IMR-90 (cell line): ENCODE measurements at regions not wholly inside any gene's neighbourhood (a gene's known extent, or its start where the extent isn't known, plus 50 kb on each side); places are given as distances from the start of the nearest gene placed in this dataset.

Experiments
- ATAC-seq: fragments of 200-7000 bp; cut with Tn5 transposase; 2 replicates; pipeline ENCODE4 v1.9.1; 2020; ENCODE audit warnings: low read depth, mild to moderate bottlenecking, moderate library complexity
- BruUV-seq: library from RNA; stranded (reverse); fragments of 400-500 nt; replicated peaks from 2 replicates; lab custom pipeline; 2021; lab: Mats Ljungman, UMichigan
- CTCF ChIA-PET: fragments of 300-600 bp; formaldehyde crosslinking; extraction: SDS; loops from one replicate; lab custom pipeline; 2021; ENCODE audit warnings: antibody characterized with exemption; lab: Yijun Ruan, JAX
- POLR2A ChIA-PET: fragments of 300-600 bp; sonication (Branson Sonifier 250); formaldehyde crosslinking; loops from one replicate; lab custom pipeline; 2022; ENCODE audit warnings: antibody characterized with exemption; ENCODE audit not compliant: unreplicated experiment; lab: Charles Lee
- DNase-seq: peaks from one replicate; pipeline ENCODE4 v3.0.0; 2013
- H2AFZ ChIP-seq: replicated peaks from 2 replicates; pipeline ENCODE3; 2013; ENCODE audit warnings: low read length, mild to moderate bottlenecking; ENCODE audit not compliant: poor library complexity
- H2AK5ac ChIP-seq: 2 replicates; pipeline ENCODE4 v1.6.1; 2013; ENCODE audit warnings: low read depth, low read length, inconsistent platforms
- H2AK9ac ChIP-seq: replicated peaks from 2 replicates; pipeline ENCODE3; 2013; ENCODE audit warnings: mild to moderate bottlenecking, low read depth, low read length, moderate library complexity; ENCODE audit not compliant: poor library complexity
- H2BK120ac ChIP-seq: 2 replicates; pipeline ENCODE4 v1.6.1; 2013; ENCODE audit warnings: low read depth, low read length, inconsistent platforms
- H2BK15ac ChIP-seq: 3 replicates; pipeline ENCODE4 v1.6.1; 2013; ENCODE audit warnings: low read depth, low read length, inconsistent platforms
- H2BK20ac ChIP-seq: 2 replicates; pipeline ENCODE4 v1.6.1; 2013; ENCODE audit warnings: low read depth, mild to moderate bottlenecking, inconsistent platforms, low read length, moderate library complexity
- H2BK5ac ChIP-seq: 2 replicates; pipeline ENCODE4 v1.6.1; 2013; ENCODE audit warnings: mild to moderate bottlenecking, low read depth, low read length, inconsistent platforms; ENCODE audit not compliant: poor library complexity, severe bottlenecking
- H3K14ac ChIP-seq: replicated peaks from 2 replicates; pipeline ENCODE4 v1.6.1; 2013; ENCODE audit warnings: low read depth, low read length, inconsistent platforms
- H3K18ac ChIP-seq: 2 replicates; pipeline ENCODE4 v1.6.1; 2013; ENCODE audit warnings: low read depth, low read length, control low read depth
- H3K23ac ChIP-seq: 2 replicates; pipeline ENCODE4 v1.6.1; 2013; ENCODE audit warnings: low read depth, low read length, inconsistent platforms
- H3K27ac ChIP-seq: 2 replicates; pipeline ENCODE4 v1.5.1; 2013; ENCODE audit warnings: mild to moderate bottlenecking, control low read depth, low read length; ENCODE audit not compliant: insufficient read depth
- H3K27me3 ChIP-seq: 2 replicates; pipeline ENCODE4 v1.6.1; 2013; ENCODE audit warnings: low read length; ENCODE audit not compliant: control insufficient read depth, insufficient read depth
- H3K36me3 ChIP-seq: 2 replicates; pipeline ENCODE4 v1.6.1; 2013; ENCODE audit warnings: low read length, mixed read lengths; ENCODE audit not compliant: control insufficient read depth, insufficient read depth
- H3K4ac ChIP-seq: 2 replicates; pipeline ENCODE4 v1.6.1; 2013; ENCODE audit warnings: low read depth, low read length, inconsistent platforms
- H3K4me1 ChIP-seq: 2 replicates; pipeline ENCODE4 v1.6.1; 2013; ENCODE audit warnings: low read length, mixed read lengths; ENCODE audit not compliant: control insufficient read depth, insufficient read depth
- H3K4me2 ChIP-seq: 2 replicates; pipeline ENCODE4 v1.6.1; 2013; ENCODE audit warnings: low read depth, mild to moderate bottlenecking, control low read depth, low read length, moderate library complexity
- H3K4me3 ChIP-seq: 2 replicates; pipeline ENCODE4 v1.5.1; 2013; ENCODE audit warnings: low read depth, mild to moderate bottlenecking, control low read depth, low read length, moderate library complexity; ENCODE audit not compliant: insufficient read depth
- H3K56ac ChIP-seq: 2 replicates; pipeline ENCODE4 v1.6.1; 2013; ENCODE audit warnings: low read length, inconsistent platforms; ENCODE audit not compliant: insufficient read depth; ENCODE audit errors: extremely low read depth
- H3K79me1 ChIP-seq, 2 experiments: 2 replicates each; pipeline ENCODE4 v1.6.1; 2013; ENCODE audit warnings: low read length in 2 of 2, inconsistent platforms in 1 of 2, low read depth in 1 of 2
- H3K9ac ChIP-seq: 2 replicates; pipeline ENCODE4 v1.6.1; 2013; ENCODE audit warnings: low read depth, low read length, control low read depth
- H3K9me1 ChIP-seq: 2 replicates; pipeline ENCODE4 v1.6.1; 2013; ENCODE audit warnings: low read length, inconsistent platforms; ENCODE audit not compliant: insufficient read depth
- H3K9me3 ChIP-seq: 2 replicates; pipeline ENCODE4 v1.6.1; 2013; ENCODE audit warnings: low read length; ENCODE audit not compliant: control insufficient read depth, insufficient read depth
- H4K20me1 ChIP-seq: 2 replicates; pipeline ENCODE4 v1.6.1; 2013; ENCODE audit warnings: low read length, inconsistent platforms; ENCODE audit not compliant: insufficient read depth
- H4K5ac ChIP-seq: 2 replicates; pipeline ENCODE4 v1.6.1; 2013; ENCODE audit warnings: mild to moderate bottlenecking, low read depth, low read length, control low read depth
- H4K8ac ChIP-seq, 2 experiments: 2 replicates each; pipeline ENCODE4 v1.6.1; 2013; ENCODE audit warnings: low read depth in 2 of 2, low read length in 2 of 2, control low read depth in 1 of 2, inconsistent platforms in 1 of 2
- H4K91ac ChIP-seq: 2 replicates; pipeline ENCODE4 v1.6.1; 2013; ENCODE audit warnings: low read depth, low read length, inconsistent platforms; ENCODE audit not compliant: insufficient read depth
- RCOR1 ChIP-seq: IDR thresholded peaks from 2 replicates; pipeline ENCODE4 v1.6.1; 2012; ENCODE audit warnings: mild to moderate bottlenecking, low read length, improper control_type of control experiment; ENCODE audit not compliant: insufficient replicate concordance
- SMC3 ChIP-seq: fragments of 150-350 bp; IDR thresholded peaks from 2 replicates; pipeline ENCODE4 v1.6.1; 2016; ENCODE audit warnings: low read depth, mild to moderate bottlenecking, antibody characterized with exemption, low read length, moderate library complexity
- WGBS, 2 experiments: methylation state at CpG; one replicate each; pipeline versions ENCODE4 v1.1.5 to v1.1.7; 2013; ENCODE audit warnings: missing lambda C conversion rate in 2 of 2; ENCODE audit not compliant: insufficient read length in 1 of 2; ENCODE audit errors: extremely low coverage in 2 of 2; 5-methylcytosine and 5-hydroxymethylcytosine counted together
- dilution Hi-C: fragments of 300-500 bp; cut with HindIII; formaldehyde crosslinking; loops from one replicate; pipeline ENCODE4 v1.14.3; 2018; ENCODE audit warnings: low sequenced_read_pairs; ENCODE audit not compliant: unreplicated experiment
- in situ Hi-C: fragments of 300-500 bp; cut with MboI; formaldehyde crosslinking; loops from 3 replicates; pipeline ENCODE4 v1.14.3; 2019; ENCODE audit warnings: low sequenced_read_pairs, inconsistent platforms, mixed read lengths
- intact Hi-C: fragments of 100-400 bp; cut with micrococcal nuclease; formaldehyde crosslinking; loops from 2 replicates; pipeline ENCODE4 v1.10.0; 2022

- H3K4me2 ChIP-seq: no peak overlapping the region
- no peak overlapping the region for H2BK20ac ChIP-seq
- intact Hi-C loops (no loop called here), in situ Hi-C loops (no loop called here), dilution Hi-C loops (no loop called here)
- H3K4ac ChIP-seq: no peak overlapping the region
- no peak overlapping the region for H4K8ac ChIP-seq
- no peaks in the 10 kb centered on the region for H3K79me1 ChIP-seq
- POLR2A ChIA-PET: no interaction called here
- no peak overlapping the region for H3K27ac ChIP-seq
- H2AFZ ChIP-seq: no peak overlapping the region
- TF ChIP-seq SMC3 (no peak), RCOR1 (no peak)
- H3K27me3 ChIP-seq: no peaks in the 10 kb centered on the region
- H4K20me1 ChIP-seq: no peaks in the 10 kb centered on the region
- H3K4me3 ChIP-seq: no peak overlapping the region
- H3K4me1 ChIP-seq: no peaks in the 10 kb centered on the region
- no peak overlapping the region for H3K14ac ChIP-seq
- H3K36me3 ChIP-seq: no peaks in the 10 kb centered on the region
- H2BK120ac ChIP-seq: no peak overlapping the region
- no peak overlapping the region for H2AK9ac ChIP-seq
- no peak overlapping the region for H2BK15ac ChIP-seq
- no TSS peak for BruUV-seq
- no peak overlapping the region for H3K23ac ChIP-seq
- H3K9ac ChIP-seq: no peak overlapping the region
- H2BK5ac ChIP-seq: no peak overlapping the region
- H3K9me3 ChIP-seq: peaks cover 13% of the 10 kb centered on the region
- no peak for ATAC-seq
- H3K9me1 ChIP-seq: no peaks in the 10 kb centered on the region
- H3K18ac ChIP-seq: no peak overlapping the region
- no peak overlapping the region for H3K56ac ChIP-seq
- CTCF ChIA-PET: no interaction called here
- no peak for DNase-seq
- H4K5ac ChIP-seq: no peak overlapping the region
- WGBS, 2 experiments: no CpG with 5 or more reads among the region's 3 CpGs
- no peak overlapping the region for H4K91ac ChIP-seq
- H2AK5ac ChIP-seq: no peak overlapping the region
These were observed 104.7 kb upstream of the ISL1 start for GRCh38 chr5:51278539-51278938.
